NCI-H2196 (cell line): ENCODE measurements at regions not wholly inside any gene's neighbourhood (a gene's known extent, or its start where the extent isn't known, plus 50 kb on each side); places are given as distances from the start of the nearest gene placed in this dataset.
"Not testable (repeated sequence)": the region's sequence is repeated elsewhere in the genome, so short reads cannot be mapped to it uniquely, and the experiment has no call there.

Experiments
- DNase-seq: peaks from one replicate; lab custom pipeline; 2025; ENCODE audit not compliant: unreplicated experiment; lab: John Stamatoyannopoulos, UW

DNA sequence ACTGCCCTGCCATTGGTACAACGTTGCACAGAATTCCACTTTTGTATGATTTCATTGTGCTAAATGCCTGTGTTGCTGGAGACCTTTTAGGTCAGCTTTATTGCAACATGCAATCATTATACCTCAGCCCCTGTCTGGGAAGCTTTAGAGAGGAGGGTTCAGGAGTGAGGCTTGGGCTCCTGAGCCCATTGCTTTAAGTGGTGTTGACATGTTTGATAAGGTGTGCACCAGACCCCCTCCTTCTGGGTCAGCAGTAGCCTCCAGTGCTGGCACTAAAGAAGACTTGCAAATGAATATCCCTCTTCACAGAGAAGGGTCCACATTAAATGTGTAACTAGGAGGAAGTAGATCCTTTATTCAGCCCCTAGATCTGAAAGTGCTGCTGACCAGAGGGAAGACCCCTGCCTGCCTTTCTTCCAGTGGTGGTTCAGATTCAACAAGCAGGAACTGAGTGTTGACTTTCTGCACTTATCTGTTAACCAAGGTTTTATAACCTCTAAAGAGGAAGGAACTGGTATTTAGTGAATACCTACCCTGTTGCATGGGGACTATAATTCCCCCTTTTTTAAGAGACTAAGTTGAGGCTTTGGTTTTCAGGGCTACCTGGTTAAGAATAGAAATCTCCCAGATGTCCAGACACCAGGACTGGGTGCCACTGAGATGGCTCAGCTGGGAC is 369.4 kb upstream of the IGFBP3 start:
- DNase-seq, result no peak

DNA sequence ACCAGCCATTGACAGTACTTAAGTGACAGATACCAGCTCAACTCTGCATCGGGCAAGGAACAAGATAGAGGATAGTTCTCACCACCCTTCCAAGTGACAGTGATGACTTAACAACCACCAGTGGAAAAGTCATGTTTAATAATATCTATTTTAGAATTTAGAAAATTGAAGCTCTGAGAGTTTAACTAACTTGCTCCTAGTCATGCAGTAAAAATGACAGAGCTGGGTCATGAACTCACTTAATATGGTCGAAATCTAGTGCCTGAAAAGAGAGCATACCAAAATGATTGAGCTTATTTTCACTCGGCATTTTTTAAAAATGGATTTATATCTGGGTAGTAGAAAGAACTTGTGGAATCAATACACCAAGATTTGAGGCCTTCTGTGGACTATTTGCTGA is 367.8 kb upstream of the IGFBP3 start:
- DNase-seq, result no peak

DNA sequence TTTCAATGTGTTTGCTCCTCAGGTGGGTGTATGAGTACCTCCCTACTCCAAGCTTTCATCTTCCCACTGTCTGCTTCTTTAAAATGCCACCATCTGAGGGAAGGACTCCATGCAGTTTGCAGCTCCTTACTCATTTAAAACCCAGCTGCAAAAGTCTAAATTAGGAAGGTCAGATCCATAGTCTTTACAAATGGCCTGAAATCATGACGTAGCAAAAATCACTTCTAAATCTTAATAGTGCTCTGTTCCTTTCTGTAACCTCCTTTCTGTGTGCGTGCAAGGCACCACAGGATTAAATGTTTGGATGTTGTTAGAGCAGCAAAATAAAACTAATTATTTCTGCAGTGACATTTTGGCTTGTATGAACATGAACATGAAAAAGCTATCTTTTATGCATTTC is 366.9 kb upstream of the IGFBP3 start:
- no peak for DNase-seq

DNA sequence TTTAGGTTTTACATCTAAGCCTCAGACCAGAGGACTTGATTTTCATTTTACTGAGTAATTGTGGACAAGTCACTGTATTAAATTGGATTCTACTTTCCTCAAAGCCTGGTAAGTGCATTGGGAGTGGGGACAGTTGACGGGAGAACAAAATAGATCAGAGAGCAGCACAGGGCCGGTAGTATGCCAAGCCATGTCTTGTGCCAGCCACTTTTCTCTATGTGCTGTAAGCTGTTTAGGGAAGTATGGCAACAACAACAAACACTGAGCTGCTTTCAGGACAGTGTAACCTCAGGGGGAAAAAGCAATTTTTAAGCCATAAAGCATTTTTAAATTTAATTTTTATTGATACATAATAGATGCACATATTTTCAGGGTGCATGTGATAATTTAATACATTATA is 365.9 kb upstream of the IGFBP3 start:
- DNase-seq, result no peak

DNA sequence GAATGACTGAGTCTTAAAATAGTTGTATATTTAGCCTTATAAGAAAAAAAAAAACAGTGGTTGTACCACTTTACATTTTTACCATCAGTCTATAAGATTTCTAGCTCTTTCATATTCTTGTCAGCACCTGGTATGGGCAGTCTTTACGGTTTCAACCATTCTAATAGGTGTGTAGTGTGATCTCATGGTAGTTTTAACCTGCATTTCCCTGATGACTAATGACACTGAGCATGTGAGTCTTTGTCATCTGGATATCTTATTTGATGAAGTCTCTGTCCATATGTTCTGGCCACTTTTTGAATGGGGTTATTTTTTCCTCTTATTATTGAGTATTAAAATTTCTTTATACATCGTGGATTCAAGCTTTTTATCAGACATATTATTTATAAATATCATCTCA is 365.3 kb upstream of the IGFBP3 start:
- no peak for DNase-seq

DNA sequence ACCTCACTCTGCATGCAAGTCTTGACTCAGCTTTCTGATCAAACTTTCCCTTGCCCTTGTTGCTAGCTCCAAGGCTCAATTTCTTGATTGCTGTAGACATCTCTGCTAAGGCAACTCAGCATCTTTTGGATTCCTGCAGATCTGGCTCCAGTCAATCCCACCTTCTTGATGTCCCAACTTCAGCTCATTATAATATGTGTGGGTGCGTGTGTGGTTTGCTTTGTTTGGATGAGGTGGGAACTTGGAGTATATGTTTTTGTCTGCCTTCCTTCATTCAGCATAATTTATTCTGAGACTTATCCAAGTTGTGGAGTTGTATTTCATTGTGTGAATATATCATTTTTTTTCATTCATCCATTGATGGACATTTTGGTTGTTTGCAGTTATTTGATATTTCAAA is 364.8 kb upstream of the IGFBP3 start:
- DNase-seq, result no peak

DNA sequence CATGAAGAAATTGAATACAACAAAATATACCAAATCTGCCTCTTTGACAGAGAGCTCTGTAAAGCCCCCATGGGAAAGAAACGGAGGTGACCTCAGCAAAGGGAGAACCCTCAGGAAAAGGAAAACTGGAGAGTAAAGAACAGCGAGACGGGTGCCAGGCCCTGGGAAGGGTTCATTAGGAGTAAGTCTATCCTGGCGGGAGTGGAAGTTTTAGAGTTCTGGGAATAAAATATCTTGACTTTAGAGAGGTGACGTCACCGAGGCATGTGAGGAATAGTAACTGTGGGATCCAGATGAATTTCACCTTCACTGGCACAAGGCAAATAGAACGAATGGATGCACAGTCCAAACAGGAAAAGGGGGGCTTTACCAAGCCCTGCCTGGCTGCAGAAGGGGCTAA is 362.8 kb upstream of the IGFBP3 start:
- no peak for DNase-seq

DNA sequence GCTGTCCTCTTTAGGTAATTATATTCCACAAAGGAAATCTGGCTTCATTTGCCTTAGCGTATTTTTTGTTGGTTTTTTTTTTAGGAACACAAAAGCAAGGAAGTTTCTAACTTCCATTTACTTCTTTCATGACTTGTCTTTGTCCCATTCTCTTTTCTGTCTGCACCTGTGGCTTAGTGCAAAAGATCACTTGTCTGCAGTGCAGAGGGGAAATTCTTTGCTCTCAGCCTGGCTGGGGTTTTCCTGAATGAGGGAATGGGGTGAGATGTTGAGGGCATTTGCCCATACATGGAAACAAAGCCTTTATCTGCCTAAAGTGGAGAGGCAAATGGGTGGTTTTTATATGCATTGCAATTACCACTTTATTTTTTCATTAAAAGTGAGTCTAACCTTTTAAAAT is 361.1 kb upstream of the IGFBP3 start:
- DNase-seq, result no peak

DNA sequence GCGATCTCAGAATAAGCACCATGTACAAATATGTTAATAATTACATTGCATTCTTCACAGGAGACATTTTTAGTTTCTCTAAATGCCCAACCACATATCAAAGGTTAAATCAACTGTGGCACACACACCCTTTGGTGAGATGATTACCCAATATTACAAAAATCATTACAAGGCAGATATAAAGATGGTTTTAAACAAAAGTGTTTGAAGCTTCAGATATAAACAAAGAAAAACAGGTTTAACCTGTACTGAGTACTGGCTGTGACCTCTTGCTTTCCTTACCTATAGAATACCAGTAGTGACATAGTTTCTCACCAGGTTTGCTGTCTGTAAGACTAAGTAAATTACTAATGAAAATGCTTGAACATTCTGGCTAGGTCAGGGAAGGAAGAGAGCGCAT is 360.0 kb upstream of the IGFBP3 start:
- no peak for DNase-seq

DNA sequence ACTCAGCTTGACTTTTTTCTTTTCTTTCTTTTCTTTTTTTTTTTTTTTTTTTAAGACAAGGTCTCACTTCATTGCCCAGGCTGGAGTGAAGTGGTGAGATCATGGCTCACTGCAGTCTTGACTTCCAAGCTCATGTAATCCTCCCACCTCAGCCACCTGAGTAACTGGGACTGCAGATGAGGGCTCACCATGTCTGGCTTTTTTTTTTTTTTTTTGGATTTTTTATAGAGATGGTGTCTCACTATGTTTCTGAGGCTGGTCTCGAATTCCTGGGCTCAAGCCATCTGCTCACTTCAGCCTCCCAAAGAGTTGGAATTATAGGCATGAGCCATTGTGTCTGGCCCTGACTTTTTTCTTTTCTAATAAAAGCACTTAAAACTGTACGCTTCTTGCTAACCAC is 358.2 kb upstream of the IGFBP3 start:
- DNase-seq, result no peak

DNA sequence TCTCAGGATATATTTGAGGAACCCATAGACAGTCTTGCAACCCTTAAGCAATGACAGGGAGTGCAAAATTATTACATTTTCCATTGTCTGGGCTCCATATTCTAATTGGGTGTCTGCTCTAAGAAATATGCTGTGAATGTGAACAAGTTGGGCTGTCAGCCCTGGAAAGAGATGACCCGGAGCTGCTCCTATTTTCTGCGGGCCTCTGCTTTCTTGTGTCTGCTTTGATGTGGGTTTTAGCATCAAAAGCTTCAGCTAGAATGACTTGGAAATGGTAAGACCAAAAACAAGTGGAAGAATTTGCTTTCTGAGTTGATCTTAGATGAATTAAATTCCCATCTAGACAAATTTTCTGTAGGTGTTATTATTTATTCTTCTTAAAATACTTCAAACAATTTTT is 343.6 kb upstream of the IGFBP3 start:
- DNase-seq, result no peak

DNA sequence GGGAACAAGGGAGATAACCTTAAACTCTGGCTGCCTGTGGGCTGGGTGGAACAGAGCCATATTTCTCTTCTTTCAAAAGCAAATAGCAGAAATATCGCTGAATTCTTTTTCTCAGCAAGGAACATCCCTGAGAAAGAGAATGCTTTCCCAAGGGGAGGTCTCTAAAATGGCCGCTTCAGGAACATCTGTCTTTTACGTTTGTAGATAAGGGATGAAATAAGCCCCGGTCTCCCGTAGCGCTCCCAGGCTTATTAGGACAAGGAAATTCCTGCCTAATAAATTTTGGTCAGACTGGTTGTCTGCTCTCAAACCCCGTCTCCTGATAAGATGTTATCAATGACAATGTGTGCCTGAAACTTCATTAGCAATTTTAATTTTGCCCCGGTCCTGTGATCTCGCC is 340.6 kb upstream of the IGFBP3 start:
- not testable (repeated sequence) for DNase-seq

DNA sequence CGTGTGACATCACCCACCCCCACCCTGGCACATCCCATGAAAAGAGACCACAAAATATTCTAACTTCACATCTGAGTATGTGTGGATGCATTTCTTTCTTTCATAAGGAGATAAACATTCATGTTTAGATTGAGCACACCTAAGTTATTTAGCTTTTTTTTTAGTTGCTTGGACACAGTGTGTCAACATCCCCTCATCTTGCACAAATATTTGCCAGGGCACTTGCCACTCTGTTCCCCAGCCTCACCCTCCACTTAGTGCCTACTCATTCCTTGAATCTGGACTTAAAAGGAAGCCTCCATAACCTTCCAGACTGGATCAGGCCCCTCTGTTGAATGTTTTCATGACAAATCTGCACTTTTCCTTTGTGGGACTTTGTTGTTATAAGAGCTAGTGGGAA is 338.9 kb upstream of the IGFBP3 start:
- no peak for DNase-seq

DNA sequence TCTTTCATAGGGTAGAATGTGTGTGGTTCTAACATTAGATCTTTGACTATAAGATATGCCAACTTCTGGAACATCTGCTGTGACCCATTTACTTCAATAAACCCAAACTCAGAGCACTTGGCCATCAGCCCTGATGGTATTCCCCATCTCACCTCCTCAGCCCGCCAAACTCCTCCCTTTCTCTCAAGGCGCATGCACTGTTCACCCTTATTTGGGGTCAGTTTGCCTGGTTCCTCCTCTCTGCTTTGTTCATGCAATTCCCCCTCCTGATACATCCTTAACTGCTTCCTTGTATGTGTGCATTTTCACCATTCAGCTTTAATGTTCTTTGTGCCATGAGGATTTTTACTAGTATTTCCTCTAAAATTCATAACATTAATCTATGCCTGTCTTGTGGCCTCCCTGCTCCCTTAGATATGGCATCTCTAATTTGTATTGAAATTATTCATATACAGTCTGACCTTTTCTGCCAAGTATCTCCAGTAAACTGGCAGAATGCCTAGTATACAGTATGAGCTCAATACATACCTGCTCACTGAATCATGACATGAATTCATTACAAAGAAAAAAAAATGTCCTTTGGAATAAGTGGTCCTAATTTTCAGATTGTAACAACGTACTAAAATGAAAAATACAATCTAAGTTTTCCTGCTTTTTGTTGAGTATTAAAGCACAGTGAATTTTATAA is 336.8 kb upstream of the IGFBP3 start:
- DNase-seq, result no peak

DNA sequence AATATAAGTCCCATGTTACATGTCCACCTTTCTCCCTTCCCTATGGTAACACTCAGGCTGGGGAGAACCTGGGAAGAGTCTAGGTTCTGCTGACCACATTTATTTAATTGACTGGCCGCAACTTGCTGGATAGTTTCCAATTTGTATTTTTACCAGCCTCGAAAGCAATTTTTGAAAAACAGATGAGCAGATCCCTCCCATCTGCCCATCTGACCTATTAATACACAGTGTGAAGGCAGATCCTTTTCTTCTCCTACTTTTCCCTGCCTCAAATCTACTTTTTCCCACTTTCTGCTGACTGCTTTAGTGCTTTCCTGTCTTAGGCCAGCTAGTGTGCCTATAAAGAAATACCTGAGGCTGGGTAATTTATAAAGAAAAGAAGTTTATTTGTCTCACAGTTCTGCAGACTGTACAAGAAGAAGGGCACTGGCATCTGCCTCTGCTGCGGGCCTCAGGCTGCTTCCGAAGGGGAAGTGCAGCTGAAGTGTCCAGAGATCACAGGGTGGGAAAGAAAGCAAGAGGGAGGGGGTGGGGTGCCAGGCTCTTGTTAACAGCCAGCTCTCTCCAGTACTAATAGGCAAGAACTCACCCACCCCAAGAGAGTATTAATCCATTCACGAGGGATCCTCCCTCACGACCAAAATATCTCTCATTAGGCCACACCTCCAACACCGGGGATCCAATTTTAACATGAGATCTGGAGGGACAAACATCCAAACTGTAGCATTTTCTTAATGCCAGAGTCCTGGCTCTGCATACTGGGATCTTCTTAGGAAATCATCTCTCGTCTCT is 336.0 kb upstream of the IGFBP3 start:
- no peak for DNase-seq

DNA sequence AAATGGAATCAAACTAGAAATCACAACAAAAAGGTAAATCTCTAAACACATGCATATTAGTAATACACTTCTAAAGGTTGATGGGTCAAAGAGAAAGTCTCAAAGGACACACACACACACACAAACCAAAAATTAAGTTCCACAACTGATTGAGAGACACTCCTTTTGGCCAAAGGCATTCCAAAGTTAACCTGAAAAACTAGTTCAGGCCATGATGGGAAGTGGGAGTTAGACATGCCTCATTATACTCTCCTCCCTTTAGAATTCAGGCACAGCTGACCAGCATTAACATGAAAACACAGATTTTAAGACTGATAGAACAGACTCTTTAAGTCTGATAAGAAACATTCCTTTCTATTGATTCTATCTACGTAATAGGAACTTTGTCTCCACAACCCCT is 332.4 kb upstream of the IGFBP3 start:
- DNase-seq, result no peak

DNA sequence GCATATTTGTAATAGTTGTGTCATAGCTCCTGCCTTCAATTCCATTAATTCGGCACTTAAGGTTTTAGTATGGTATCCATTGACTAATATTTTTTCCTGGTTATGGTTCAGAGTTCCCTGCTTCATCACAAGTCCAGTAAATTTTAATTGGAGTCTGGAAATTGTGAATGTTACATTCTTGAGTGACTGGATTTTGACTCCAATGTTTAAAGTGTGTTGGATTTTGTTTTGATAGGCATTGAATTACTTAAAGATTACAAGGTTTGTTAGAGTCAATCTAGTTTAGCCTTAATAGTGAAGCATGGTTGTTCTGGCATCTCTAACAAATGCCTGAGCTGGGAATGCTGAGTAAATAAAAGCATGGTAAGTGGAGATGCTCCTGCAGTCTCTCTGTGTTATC is 326.6 kb upstream of the IGFBP3 start:
- DNase-seq, result no peak

DNA sequence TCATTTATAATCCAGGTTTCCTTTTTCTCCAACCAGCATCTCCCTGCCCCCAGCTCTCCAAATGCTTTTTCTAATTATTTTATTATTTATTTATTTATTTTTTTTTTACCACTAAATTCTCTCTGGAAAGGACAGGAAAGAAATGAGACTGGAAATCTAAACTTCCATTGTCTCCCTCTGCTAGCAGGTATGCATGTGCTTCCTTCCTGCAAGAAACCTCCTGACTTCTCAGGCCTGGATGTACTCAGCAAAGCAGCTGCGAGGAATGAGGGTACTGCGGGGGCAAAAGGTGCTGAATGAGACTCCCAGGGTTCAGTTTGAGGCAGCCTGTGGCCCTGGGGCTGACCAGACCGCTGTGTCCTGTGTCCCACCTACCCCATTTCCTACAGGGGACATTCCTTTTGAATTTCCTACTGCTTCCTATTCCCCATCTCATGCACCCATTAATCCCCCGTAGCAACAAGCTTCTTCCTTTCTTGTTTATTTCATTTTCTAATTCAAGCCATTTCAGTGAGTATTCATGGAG is 324.6 kb upstream of the IGFBP3 start:
- DNase-seq, result no peak

DNA sequence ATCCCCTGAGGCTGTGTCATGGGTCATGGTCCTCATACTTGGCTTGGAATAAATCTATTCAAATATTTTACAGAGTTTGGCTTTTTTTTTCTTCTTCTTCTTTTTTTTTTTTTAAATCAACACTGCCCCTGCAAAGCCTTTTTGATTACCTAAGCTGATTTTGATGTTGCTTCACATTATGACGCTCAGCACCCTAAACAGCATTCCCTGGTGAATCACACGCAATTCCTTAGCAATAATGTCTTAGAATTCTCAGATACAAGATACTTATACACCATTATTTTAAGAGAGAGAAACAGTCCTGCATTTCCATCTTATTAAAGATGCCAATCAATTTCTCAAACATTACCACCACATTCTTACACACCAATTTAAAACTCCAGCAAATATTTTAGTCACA is 323.7 kb upstream of the IGFBP3 start:
- DNase-seq, result no peak

DNA sequence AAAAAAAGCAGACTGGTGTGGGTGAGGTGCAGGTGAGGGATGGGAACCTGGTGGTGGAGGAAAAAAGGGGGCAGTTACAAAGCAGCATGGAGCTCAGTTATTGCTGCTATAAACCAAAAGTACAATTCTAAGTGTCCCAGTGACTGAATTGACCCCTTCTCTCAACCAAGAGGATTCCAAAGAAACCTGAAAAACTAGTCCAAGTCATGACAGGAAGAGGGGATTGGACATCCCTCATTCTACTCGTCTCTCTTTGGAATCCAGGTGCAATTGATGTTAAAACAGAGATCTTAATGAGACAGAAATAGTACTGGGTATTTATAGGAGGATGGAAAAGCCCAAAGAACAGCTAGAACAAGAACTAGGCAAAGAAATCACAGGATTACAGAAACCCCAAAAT is 322.3 kb upstream of the IGFBP3 start:
- no peak for DNase-seq

DNA sequence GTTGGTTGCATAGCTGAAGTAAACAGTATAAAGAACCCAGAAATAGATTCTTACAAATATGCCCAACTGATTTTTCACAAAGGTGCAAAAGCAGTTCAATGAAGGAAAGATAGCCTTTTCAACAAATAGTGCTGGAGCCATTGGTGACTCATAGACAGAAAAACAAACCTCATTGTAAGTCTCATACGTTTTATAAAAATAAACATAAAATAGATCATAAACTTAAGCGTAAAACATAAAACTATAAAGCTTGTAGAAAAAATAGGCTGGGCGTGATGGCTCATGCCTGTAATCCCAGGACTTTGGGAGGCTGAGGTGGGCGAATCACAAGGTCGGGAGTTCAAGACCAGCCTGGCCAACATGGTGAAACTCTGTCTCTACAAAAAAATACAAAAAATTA is 318.8 kb upstream of the IGFBP3 start:
- no peak for DNase-seq

DNA sequence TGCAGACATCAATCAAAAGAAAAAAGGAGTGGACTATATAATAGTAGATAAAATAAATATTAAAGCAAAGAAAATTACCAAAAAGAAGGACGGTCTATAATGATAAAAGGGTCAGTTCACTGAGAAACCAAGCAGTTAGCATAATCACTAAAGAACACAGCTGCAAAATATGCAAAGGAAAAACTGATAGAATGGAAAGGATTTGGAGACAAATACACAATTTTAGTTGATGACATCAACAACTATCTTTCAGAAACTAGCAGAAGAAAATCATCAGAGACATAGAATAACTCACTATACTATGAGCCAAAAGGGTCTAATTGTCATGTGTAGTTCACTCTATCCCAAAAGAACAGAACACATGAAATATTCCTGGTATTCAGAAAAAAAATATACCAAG is 316.4 kb upstream of the IGFBP3 start:
- DNase-seq, result no peak
